ENCODE measurements at regions not wholly inside any gene's neighbourhood (a gene's known extent, or its start where the extent isn't known, plus 50 kb on each side); places are given as distances from the start of the nearest gene placed in this dataset.

DNA sequence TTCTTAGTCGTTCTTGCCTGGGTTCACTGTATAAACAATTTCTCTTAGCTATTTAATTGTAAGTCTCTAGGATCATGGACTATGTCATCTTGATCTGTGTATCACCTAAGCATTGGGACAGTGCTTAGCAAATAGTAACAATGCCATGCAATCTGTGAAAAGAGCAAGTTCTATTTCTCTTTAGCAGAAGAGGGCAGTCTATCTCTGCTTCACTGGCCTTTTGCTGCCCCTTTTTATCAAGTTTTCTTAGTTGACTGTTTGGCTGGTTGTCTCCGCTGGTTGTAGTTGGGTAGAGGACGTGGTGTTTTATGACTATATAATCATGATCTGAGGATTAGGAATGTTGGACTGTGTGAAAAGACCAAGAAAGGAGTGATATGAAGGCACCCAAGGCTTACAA, 315.0 kb downstream of the JRKL start:
- TF ChIP-seq ESRRA (IDR thresholded peaks at IDR 0.05; ENCODE audit: borderline replicate concordance, low read length) (no peak), POLR2A (IDR thresholded peaks at IDR 0.05; ENCODE audit: low read length) (no peak), TP53 (CRISPR knock-in tag; IDR thresholded peaks at IDR 0.05) (no peak), RARB (CRISPR knock-in tag; IDR thresholded peaks at IDR 0.05) (no peak), CBX2 (IDR thresholded peaks at IDR 0.05; ENCODE audit: borderline replicate concordance, low read depth) (no peak), JUN (IDR thresholded peaks at IDR 0.05) (no peak), RNF2 (IDR thresholded peaks at IDR 0.05; ENCODE audit: borderline replicate concordance, low read depth) (no peak), ZFP36 (IDR thresholded peaks at IDR 0.05; ENCODE audit: borderline replicate concordance, partially characterized antibody) (no peak)
- TF ChIP-seq, protein P1, sequence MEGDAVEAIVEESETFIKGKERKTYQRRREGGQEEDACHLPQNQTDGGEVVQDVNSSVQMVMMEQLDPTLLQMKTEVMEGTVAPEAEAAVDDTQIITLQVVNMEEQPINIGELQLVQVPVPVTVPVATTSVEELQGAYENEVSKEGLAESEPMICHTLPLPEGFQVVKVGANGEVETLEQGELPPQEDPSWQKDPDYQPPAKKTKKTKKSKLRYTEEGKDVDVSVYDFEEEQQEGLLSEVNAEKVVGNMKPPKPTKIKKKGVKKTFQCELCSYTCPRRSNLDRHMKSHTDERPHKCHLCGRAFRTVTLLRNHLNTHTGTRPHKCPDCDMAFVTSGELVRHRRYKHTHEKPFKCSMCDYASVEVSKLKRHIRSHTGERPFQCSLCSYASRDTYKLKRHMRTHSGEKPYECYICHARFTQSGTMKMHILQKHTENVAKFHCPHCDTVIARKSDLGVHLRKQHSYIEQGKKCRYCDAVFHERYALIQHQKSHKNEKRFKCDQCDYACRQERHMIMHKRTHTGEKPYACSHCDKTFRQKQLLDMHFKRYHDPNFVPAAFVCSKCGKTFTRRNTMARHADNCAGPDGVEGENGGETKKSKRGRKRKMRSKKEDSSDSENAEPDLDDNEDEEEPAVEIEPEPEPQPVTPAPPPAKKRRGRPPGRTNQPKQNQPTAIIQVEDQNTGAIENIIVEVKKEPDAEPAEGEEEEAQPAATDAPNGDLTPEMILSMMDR (IDR thresholded peaks at IDR 0.05): no peak
- H3K4me1 ChIP-seq: no peaks in the 10 kb centered on the region
- ChIA-PET POLR2A (no interaction called here), CTCF (no interaction called here)
- no peak for FAIRE-seq
- H3K4me2 ChIP-seq: no peak overlapping the region
- no peak for DNase-seq (ENCODE audit: low read depth in 1 of 2, low spot score in 1 of 2)
- 17% methylated on average over 3 of the region's 3 CpGs for WGBS (ENCODE audit: missing lambda C conversion rate)
- ATAC-seq: no peak
- H3K27ac ChIP-seq: no peak overlapping the region
- H3K4me3 ChIP-seq: no peak overlapping the region
- no peaks in the 10 kb centered on the region for H3K9me3 ChIP-seq

- DNase-seq (ENCODE audit: low read depth in 1 of 2, low spot score in 1 of 2) (no peak), FAIRE-seq (no peak), ATAC-seq (no peak)
- Histone ChIP-seq H3K4me2 (no peak overlapping the region), H3K4me3 (no peak overlapping the region), H3K9me3 (no peaks in the 10 kb centered on the region), H3K4me1 (no peaks in the 10 kb centered on the region), H3K27ac (no peak overlapping the region)
- POLR2A ChIA-PET: no interaction called here
- no peak for TF ChIP-seq MAFK (IDR thresholded peaks at IDR 0.05; ENCODE audit: partially characterized antibody)
- no peak for TF ChIP-seq PHF8 (IDR thresholded peaks at IDR 0.05; ENCODE audit: borderline replicate concordance, low read depth)
- TF ChIP-seq HOXB5 (CRISPR knock-in tag; IDR thresholded peaks at IDR 0.05): no peak
- no peak for TF ChIP-seq HOXA7 (CRISPR knock-in tag; IDR thresholded peaks at IDR 0.05)
- TF ChIP-seq NR3C1 (IDR thresholded peaks at IDR 0.05): no peak
- no peak for TF ChIP-seq ZSCAN20 (CRISPR knock-in tag; IDR thresholded peaks at IDR 0.05)
- no peak for TF ChIP-seq ZC3H11A (IDR thresholded peaks at IDR 0.05)
- TF ChIP-seq NPAS2 (CRISPR knock-in tag; IDR thresholded peaks at IDR 0.05; ENCODE audit: borderline replicate concordance): no peak
- no peak for TF ChIP-seq RFX5 (IDR thresholded peaks at IDR 0.05)
- TF ChIP-seq RAD21 (conservative IDR thresholded peaks at IDR 0.05 in 1 of 2, IDR thresholded peaks at IDR 0.05 in 1 of 2): no peak
- no peak for TF ChIP-seq HOXB13 (CRISPR knock-in tag; IDR thresholded peaks at IDR 0.05; ENCODE audit: low read depth)
- TF ChIP-seq HDAC2 (IDR thresholded peaks at IDR 0.05): no peak
- TF ChIP-seq HMGXB4 (CRISPR knock-in tag; IDR thresholded peaks at IDR 0.05; ENCODE audit: borderline replicate concordance): no peak
- TF ChIP-seq EHF (CRISPR knock-in tag; IDR thresholded peaks at IDR 0.05): no peak
- 1% methylated on average over 3 of the region's 3 CpGs for WGBS (ENCODE audit: missing lambda C conversion rate)
- CTCF ChIA-PET: no interaction called here
These were observed 316.9 kb downstream of the JRKL start for GRCh38 chr11:96706761-96707160.

- FAIRE-seq: no peak
These were observed 317.5 kb downstream of the JRKL start for GRCh38 chr11:96707273-96707672.

More at GRCh38 chr11:96707273-96707672, 317.5 kb downstream of the JRKL start:
- ChIA-PET POLR2A (no interaction called here), CTCF (no interaction called here)
- no peaks in the 10 kb centered on the region for H3K4me1 ChIP-seq
- ATAC-seq (no peak), DNase-seq (ENCODE audit: low read depth in 1 of 2, low spot score in 1 of 2) (no peak)
- no peak overlapping the region for H3K4me2 ChIP-seq
- no peak overlapping the region for H3K4me3 ChIP-seq
- no peak overlapping the region for H3K27ac ChIP-seq
- TF ChIP-seq RNF2 (IDR thresholded peaks at IDR 0.05; ENCODE audit: borderline replicate concordance, low read depth) (no peak), ZNF302 (CRISPR knock-in tag; IDR thresholded peaks at IDR 0.05) (no peak), CBX2 (IDR thresholded peaks at IDR 0.05; ENCODE audit: borderline replicate concordance, low read depth) (no peak), MAFK (IDR thresholded peaks at IDR 0.05; ENCODE audit: partially characterized antibody) (no peak), TFCP2L1 (CRISPR knock-in tag; IDR thresholded peaks at IDR 0.05) (no peak), HOXB13 (CRISPR knock-in tag; IDR thresholded peaks at IDR 0.05; ENCODE audit: low read depth) (no peak), TP53 (CRISPR knock-in tag; IDR thresholded peaks at IDR 0.05) (no peak), HOXB5 (CRISPR knock-in tag; IDR thresholded peaks at IDR 0.05) (no peak), PHF8 (IDR thresholded peaks at IDR 0.05; ENCODE audit: borderline replicate concordance, low read depth) (no peak), JUN (IDR thresholded peaks at IDR 0.05) (no peak), HEYL (CRISPR knock-in tag; IDR thresholded peaks at IDR 0.05) (no peak), JUNB (IDR thresholded peaks at IDR 0.05) (no peak), POLR2AphosphoS2 (conservative IDR thresholded peaks at IDR 0.05; ENCODE audit: low read length) (no peak), CBX8 (IDR thresholded peaks at IDR 0.05) (no peak)
- TF ChIP-seq, protein P1 (IDR thresholded peaks at IDR 0.05): no peak
- no peaks in the 10 kb centered on the region for H3K9me3 ChIP-seq

All from A549 (cell line).